ENCODE measurements at regions not wholly inside any gene's neighbourhood (a gene's known extent, or its start where the extent isn't known, plus 50 kb on each side); places are given as distances from the start of the nearest gene placed in this dataset.
A peak's percentile ranks its signal among the peaks of the same experiment; 100 is the strongest.

DNA sequence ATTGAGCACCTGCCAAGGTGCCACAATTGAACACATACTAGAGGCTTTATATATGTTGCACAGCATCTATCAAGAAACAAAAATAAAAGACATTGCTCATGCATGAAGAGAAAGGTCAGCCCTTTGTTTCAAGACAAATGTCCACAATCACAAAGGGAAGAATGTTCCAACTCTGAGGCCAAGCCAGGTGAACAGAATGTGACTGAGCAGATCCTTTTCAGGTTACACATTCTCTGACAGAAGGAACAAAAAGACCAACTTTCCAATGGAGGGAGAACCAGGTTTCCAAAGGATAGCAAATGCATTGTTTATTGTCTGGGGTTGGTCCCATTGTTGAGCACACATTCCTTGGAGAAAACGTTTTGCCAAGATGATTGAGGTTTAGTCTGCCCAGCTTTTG lies 50.2 kb upstream of the FAM174B start:
- TF ChIP-seq, protein P1, sequence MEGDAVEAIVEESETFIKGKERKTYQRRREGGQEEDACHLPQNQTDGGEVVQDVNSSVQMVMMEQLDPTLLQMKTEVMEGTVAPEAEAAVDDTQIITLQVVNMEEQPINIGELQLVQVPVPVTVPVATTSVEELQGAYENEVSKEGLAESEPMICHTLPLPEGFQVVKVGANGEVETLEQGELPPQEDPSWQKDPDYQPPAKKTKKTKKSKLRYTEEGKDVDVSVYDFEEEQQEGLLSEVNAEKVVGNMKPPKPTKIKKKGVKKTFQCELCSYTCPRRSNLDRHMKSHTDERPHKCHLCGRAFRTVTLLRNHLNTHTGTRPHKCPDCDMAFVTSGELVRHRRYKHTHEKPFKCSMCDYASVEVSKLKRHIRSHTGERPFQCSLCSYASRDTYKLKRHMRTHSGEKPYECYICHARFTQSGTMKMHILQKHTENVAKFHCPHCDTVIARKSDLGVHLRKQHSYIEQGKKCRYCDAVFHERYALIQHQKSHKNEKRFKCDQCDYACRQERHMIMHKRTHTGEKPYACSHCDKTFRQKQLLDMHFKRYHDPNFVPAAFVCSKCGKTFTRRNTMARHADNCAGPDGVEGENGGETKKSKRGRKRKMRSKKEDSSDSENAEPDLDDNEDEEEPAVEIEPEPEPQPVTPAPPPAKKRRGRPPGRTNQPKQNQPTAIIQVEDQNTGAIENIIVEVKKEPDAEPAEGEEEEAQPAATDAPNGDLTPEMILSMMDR (conservative IDR thresholded peaks at IDR 0.05): no peak
- TF ChIP-seq ZFX (IDR thresholded peaks at IDR 0.05): no peak

DNA sequence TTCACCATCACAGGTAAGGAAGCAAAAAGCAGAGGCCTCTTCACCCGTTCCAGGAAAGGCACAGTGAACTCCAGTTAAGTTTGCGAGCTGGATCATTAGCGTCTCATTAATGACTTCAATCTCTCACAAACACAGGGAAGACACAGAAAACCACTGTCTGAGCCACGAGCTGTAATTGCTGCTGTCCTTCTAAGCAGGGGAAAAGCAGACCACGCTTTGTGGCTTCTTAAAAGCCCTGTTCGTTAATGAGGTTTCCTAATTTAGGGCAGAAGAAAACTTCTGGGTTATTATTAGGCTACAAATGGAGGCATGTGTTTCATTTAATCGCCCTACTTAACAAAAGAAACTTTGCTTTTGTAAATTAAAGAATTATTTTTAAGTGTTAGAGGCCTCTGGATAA lies 50.6 kb upstream of the FAM174B start:
- H3K27ac ChIP-seq: no peak overlapping the region; the same call in 1 of the 2 replicates

More for the DNA sequence above, 50.2 kb upstream of the FAM174B start:
- H3K27ac ChIP-seq: peak overlapping the region; percentile 8; the same call in 1 of the 2 replicates

DNA sequence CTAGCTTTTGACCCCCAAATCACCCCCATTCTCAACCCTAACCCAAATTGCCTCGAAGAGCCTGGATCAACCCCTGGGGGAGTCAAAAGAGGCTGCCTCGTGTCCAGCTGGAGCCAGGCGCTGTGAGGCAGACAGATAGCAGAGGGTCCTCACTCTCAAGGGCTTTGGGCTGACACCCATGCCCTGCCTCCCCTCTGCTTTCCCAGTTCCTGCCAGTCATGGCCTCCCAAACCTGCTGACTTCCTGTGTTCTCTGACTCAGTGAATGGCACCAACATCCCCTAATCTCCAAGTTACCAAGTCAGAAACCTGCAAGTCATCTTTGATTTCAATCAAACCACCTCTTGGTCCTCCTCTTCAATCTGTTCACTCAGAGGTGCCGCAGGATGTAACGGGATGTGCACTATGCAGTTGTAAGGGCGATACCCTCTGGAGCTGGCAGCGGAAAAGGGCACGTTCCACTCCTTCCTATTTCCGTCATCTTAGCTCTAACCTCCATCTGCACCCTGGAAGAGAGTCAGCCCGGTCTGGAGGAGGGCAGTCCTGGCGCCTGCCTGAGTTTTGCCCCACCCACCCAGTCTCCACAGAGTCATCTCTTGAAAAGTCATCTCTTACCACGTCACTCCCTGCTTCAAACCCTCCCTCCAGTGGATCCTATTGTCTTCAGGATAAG lies 52.4 kb upstream of the FAM174B start:
- peak overlapping the region; percentile 76 for H3K27ac ChIP-seq
- TF ChIP-seq, protein P1 (conservative IDR thresholded peaks at IDR 0.05): no peak
- no peak for TF ChIP-seq ZFX (IDR thresholded peaks at IDR 0.05)

More for the DNA sequence above, 50.6 kb upstream of the FAM174B start:
- TF ChIP-seq, protein P1 (conservative IDR thresholded peaks at IDR 0.05): no peak
- TF ChIP-seq ZFX (IDR thresholded peaks at IDR 0.05): no peak

DNA sequence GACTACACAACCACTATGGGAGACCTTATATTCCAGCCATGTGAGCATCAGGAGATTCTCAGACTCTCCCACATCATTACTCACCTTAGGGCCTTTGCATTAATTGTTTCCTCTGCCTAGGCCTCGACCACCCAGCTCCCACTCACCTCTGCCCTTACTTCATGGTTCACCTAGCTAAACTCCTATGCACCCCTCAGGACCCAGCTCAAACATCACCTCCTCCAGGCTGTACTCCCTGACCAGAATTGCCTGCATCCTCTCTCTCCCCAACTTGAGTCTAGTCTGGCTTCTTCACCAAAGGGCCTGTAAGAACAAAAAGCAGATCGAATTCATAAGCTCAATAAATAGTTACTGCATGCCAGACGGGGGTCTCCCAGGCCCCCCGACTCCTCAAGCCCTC lies 53.1 kb upstream of the FAM174B start:
- TF ChIP-seq ZFX (IDR thresholded peaks at IDR 0.05): no peak
- TF ChIP-seq, protein P1 (conservative IDR thresholded peaks at IDR 0.05): no peak
- H3K27ac ChIP-seq: peak overlapping the region; percentile 76

DNA sequence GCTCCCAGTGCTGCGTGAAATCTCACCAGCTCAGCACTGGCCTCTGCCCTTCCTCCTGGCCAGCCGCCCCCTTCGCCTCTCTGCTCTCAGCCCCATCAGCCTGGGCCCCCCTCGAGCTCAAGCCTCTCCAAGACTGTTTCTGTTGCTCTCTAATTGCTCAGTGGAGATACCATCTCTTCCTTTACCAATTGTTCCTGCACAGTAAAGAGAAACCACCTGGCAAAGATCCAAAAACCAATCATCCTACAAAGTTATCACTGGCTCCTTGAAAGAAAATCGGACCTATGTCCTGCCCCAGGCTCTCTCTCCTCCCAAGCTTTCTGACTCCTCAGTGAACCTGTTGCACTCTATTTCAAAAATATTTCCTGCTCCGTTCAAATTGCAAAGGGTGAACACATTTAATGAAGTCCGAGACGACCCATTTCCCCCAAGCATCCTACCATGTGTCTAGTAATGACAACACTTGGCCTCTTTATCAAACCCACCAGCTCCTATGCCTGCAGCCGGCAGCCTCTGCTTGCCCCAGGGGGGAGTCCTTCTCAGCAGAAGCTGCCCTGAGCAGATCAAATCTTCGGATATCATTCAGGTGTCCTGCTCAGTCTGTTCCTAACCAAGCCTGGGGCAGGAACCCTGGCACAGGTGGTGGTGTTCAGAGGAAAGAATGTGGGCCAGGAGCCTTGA lies 53.7 kb upstream of the FAM174B start:
- TF ChIP-seq, protein P1 (conservative IDR thresholded peaks at IDR 0.05): no peak
- no peak for TF ChIP-seq ZFX (IDR thresholded peaks at IDR 0.05)
- H3K27ac ChIP-seq: peak overlapping the region; percentile 76

DNA sequence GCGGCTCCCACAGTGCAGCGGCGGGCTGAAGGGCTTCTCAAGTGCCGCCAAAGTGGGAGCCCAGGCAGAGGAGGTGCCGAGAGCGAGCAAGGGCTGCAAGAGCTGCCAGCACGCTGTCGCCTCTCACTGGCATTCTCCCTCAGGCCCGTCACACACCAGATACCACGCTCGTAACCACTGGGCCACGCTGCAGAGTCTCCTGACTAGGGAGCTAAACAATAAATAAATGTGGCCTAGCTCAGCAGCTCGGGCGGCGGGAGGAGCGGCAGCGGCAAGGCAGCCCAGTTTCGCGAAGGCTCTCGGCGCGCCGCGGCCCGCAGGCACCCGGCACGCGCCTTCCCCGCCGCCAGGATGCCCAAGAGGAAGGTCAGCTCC lies 55.9 kb upstream of the FAM174B start:
- H3K27ac ChIP-seq: peak overlapping the region; percentile 76; the same call in 1 of the 2 replicates
- TF ChIP-seq, protein P1 (conservative IDR thresholded peaks at IDR 0.05): no peak
- no peak for TF ChIP-seq ZFX (IDR thresholded peaks at IDR 0.05)

DNA sequence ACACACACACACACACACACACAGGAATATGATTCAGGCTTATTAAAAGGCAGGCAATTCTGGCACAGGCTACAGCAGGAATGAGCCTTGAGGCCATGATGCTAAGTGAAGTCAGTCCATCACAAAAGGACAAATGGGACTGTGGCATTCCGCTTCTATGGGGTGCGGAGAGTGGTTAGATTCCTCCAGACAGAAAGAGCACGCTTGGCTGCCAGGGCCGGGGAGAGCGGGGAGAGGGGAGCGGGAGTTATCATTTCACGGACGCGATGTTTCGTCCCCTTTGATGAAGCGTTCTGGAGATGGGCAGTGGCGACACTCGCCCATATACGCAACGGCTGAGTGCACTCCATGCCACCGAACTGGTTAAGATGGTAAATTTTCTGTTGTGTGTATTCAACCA lies 58.5 kb upstream of the FAM174B start:
- no peak overlapping the region for H3K27ac ChIP-seq
- TF ChIP-seq, protein P1 (conservative IDR thresholded peaks at IDR 0.05): no peak
- no peak for TF ChIP-seq ZFX (IDR thresholded peaks at IDR 0.05)

All from C4-2B (cell line).